ENCODE measurements at regions not wholly inside any gene's neighbourhood (a gene's known extent, or its start where the extent isn't known, plus 50 kb on each side); places are given as distances from the start of the nearest gene placed in this dataset.

DNA sequence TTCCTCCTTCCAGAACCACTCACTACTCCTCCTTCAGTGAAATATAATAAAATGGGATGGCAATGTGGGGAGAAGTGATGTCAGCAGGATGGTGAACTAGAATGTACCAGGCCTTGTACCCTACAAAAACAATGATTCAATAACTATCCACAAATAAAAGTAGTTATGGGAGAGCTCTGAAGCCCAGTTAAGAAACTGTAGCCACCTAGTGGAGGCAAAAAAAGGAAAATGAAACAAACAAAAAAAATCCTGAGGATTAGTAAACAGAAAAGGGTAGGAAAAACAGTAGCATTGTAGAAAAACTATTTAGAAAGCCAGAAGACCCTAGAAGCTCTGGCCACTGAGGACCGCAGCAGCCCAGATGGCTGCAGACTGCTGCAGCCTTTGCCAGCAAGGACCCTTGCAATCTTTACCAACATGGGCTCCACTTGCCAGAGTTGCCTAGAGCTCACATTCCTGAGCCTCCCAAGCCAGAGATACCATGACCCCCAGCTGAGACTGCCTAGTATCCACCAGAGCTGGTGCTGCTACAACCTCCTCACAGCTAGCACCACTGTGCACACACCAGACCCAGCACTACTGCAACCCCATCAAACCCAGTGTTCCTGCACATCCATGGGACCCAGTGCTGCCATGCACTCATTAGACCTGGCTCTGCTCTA is 259.7 kb upstream of the MSX2 start:
- TF ChIP-seq, protein P1, sequence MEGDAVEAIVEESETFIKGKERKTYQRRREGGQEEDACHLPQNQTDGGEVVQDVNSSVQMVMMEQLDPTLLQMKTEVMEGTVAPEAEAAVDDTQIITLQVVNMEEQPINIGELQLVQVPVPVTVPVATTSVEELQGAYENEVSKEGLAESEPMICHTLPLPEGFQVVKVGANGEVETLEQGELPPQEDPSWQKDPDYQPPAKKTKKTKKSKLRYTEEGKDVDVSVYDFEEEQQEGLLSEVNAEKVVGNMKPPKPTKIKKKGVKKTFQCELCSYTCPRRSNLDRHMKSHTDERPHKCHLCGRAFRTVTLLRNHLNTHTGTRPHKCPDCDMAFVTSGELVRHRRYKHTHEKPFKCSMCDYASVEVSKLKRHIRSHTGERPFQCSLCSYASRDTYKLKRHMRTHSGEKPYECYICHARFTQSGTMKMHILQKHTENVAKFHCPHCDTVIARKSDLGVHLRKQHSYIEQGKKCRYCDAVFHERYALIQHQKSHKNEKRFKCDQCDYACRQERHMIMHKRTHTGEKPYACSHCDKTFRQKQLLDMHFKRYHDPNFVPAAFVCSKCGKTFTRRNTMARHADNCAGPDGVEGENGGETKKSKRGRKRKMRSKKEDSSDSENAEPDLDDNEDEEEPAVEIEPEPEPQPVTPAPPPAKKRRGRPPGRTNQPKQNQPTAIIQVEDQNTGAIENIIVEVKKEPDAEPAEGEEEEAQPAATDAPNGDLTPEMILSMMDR (conservative IDR thresholded peaks at IDR 0.05 in 1 of 2, IDR thresholded peaks at IDR 0.05 in 1 of 2; ENCODE audit: extremely low read depth in 1 of 2, insufficient read depth in 1 of 2, low read depth in 1 of 2, low read length in 2 of 2): peak in 1 of 2 donors; percentile 38
- no peak for TF ChIP-seq EZH2 (IDR thresholded peaks at IDR 0.05; ENCODE audit: borderline replicate concordance, low read length)

Data from mammary epithelial cell (primary cell).